GM12864 (cell line): ENCODE measurements at regions not wholly inside any gene's neighbourhood (a gene's known extent, or its start where the extent isn't known, plus 50 kb on each side); places are given as distances from the start of the nearest gene placed in this dataset.
A peak's percentile ranks its signal among the peaks of the same experiment; 100 is the strongest.
"Not testable (repeated sequence)": the region's sequence is repeated elsewhere in the genome, so short reads cannot be mapped to it uniquely, and the experiment has no call there.

ENCODE experiments used
- DNase-seq: peaks from one replicate; pipeline ENCODE4 v3.0.0-alpha.2; 2011; ENCODE audit warnings: low read depth
- H3K4me3 ChIP-seq: 2 replicates; pipeline ENCODE4 v1.5.1; 2011; ENCODE audit warnings: mild to moderate bottlenecking, low read depth, low read length, control low read depth
- CTCF ChIP-seq: IDR thresholded peaks from 2 replicates; pipeline ENCODE4 v1.5.1; 2011; ENCODE audit warnings: low read depth, mild to moderate bottlenecking, moderate library complexity, low read length, control low read depth, inconsistent platforms; ENCODE audit errors: missing control alignments

DNA sequence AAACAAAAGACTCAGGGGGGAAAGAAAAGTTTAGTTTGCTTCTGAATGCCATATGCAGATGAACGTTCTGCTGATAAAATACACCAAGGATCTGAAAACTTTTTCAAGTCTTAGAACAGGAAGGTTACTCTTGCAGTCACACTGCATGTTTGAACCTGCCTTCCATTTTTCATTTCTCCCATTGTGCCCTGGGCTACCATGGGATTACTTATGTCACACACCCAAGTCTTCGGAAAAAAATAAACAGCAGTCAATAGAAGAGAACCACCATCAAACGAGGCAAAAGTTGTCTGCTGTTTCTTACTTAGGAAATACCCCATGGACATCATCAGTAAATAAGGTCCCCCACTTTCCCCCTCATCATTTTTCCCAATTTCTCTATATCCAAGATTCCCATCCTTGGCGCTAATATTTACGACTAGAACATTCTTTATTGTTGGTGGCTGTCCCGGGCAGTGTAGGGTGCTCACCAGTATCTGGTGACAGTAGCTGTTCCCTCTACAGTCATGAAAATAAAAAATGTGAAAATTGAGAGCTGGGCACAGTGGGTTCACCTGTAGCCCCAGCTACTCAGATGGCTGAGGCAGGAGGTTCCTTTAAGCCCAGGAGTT lies 202.5 kb downstream of the BCAS1 start:
- TF ChIP-seq CTCF: no peak
- H3K4me3 ChIP-seq: no peak overlapping the region; the same call in 1 of the 2 replicates
- DNase-seq: no peak

DNA sequence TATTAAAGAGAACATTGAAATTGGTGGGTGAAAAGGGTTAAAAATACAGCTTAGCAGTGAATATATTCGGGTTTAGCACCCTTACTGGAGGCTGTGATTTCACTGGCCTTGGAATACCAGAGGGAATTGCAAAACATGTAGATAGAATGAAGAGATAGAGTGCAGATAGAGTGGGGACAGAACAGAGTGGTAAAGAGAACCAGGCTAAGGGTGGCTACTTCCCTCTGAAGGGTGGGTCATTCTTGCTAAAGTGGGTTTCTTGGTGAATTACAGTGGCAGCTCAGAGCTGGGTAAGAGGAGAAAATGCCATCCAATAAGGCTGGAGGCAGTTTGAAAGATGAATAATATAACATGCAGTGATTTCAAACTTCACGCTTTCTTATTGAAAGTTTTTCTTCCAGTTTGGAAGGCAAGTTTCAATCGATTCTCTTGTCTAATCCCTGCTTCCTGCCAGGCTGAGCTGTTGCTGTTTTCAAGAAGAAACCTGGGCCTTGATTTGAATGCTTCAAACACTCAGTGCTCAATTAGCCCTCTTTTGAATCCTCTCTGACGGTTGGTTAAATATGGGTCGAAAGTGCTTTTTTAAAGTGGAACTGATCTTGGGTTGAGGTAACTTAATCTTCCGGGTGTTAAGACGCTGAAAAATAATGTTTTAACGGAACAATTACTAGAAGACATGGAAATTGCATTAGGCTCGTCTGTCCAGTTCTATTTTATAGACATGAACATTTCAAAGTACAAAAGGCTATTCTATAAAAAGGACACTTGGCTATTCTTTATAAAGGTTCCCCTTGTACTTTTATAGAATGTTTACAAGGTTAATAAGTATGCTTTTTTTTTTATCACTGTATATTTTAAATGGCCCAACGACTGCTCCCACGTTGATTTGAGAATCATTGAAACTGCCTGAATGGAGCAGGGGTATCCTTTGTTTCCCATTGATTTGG lies 203.3 kb downstream of the BCAS1 start:
- peak overlapping the region; percentile 31 for H3K4me3 ChIP-seq
- TF ChIP-seq CTCF: no peak
- DNase-seq: peak; percentile 81

- H3K4me3 ChIP-seq: peak overlapping the region; percentile 5; the same call in 1 of the 2 replicates
- no peak for TF ChIP-seq CTCF
- no peak for DNase-seq
Observed at GRCh38 chr20:53865901-53866793, 204.2 kb downstream of the BCAS1 start.

GRCh38 chr20:53864765-53865683 lies 205.4 kb downstream of the BCAS1 start:
- H3K4me3 ChIP-seq, DNase-seq: not testable (repeated sequence)

GRCh38 chr20:53863923-53864641 lies 206.3 kb downstream of the BCAS1 start:
- DNase-seq, H3K4me3 ChIP-seq: not testable (repeated sequence)

DNA sequence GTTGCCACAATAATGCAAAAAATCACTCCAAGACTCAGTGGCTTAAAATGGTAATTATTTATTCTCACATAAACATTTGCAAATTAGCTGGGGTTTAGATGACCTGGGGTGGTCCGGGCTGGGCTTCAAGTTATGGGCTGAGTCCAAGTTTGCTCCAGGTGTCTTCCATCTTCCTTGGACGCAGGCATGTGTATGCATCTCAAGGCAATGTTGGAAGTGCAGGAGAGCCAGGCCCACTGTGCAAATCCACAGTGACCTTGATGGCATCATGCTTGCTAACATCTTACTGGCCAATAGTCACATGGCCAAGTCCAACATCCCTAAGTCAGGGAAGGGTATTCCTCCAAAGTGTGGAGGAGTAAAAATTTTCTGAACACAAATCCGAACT lies 206.9 kb downstream of the BCAS1 start:
- not testable (repeated sequence) for H3K4me3 ChIP-seq, DNase-seq

DNA sequence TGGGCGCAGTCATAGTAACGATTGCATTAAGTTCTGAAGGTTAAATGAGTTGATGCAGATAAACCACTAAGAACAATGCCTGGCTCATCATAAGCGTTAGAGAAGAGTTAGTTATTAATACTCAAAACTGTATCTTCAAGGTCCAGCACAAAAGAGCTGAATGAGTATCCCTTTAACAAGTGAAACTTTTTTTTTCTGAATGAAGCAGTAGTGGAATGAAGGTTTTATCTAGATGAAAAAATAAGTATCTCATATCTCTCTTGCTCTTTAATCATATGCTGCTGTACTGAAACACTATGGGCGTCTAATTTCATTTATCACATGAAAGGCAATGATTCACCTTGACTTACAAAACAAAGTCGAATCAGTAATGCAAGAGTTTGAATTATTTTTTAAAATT lies 207.4 kb downstream of the BCAS1 start:
- not testable (repeated sequence) for H3K4me3 ChIP-seq, DNase-seq

- DNase-seq, H3K4me3 ChIP-seq: not testable (repeated sequence)
Observed at GRCh38 chr20:53862490-53862889, 207.9 kb downstream of the BCAS1 start.

DNA sequence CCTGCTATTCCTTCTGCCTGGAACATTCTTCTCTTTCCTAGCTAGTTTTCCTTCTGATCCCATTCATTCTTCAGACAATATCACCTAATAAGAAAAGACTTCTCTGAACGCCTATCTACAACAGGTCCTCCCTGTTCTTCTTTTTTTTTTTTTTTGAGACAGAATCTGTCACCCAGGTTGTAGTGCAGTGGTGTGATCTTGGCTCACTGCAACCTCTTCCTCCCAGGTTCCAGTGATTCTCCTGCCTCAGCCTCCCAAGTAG lies 208.3 kb downstream of the BCAS1 start:
- DNase-seq, H3K4me3 ChIP-seq: not testable (repeated sequence)
